Activated CD4-positive, alpha-beta memory T cell treated with anti-CD3 and anti-CD28 coated beads for 36 hours (primary cell): ENCODE measurements at regions not wholly inside any gene's neighbourhood (a gene's known extent, or its start where the extent isn't known, plus 50 kb on each side); places are given as distances from the start of the nearest gene placed in this dataset.

Experiments used
- CTCF ChIA-PET: fragments of 350-600 bp; sonication (Branson Sonifier 250); formaldehyde crosslinking; loops from one replicate; lab custom pipeline; 2021; ENCODE audit warnings: antibody characterized with exemption, inconsistent platforms; lab: Charles Lee
- POLR2A ChIA-PET: fragments of 350-600 bp; sonication (Branson Sonifier 250); formaldehyde crosslinking; loops from one replicate; lab custom pipeline; 2021; ENCODE audit warnings: antibody characterized with exemption; lab: Charles Lee
- DNase-seq: peaks from one replicate; pipeline ENCODE4 v3.0.0-alpha.2; 2020
- H3K27ac Mint-ChIP-seq: one replicate; pipeline ENCODE4 v1.8.0; 2021; ENCODE audit warnings: mixed read lengths
- H3K27me3 Mint-ChIP-seq: one replicate; pipeline ENCODE4 v1.8.0; 2021; ENCODE audit warnings: mixed read lengths
- H3K36me3 Mint-ChIP-seq: one replicate; pipeline ENCODE4 v1.8.0; 2021; ENCODE audit warnings: mixed read lengths
- H3K4me1 Mint-ChIP-seq: one replicate; pipeline ENCODE4 v1.8.0; 2021; ENCODE audit warnings: low read depth, mixed read lengths
- H3K4me3 Mint-ChIP-seq: one replicate; pipeline ENCODE4 v1.8.0; 2021; ENCODE audit warnings: mild to moderate bottlenecking, mixed read lengths
- H3K9me3 Mint-ChIP-seq: one replicate; pipeline ENCODE4 v1.8.0; 2021; ENCODE audit warnings: mixed read lengths
- intact Hi-C: fragments of 100-400 bp; cut with micrococcal nuclease; formaldehyde crosslinking; loops from one replicate; pipeline ENCODE4 v1.15.1; 2023

DNA sequence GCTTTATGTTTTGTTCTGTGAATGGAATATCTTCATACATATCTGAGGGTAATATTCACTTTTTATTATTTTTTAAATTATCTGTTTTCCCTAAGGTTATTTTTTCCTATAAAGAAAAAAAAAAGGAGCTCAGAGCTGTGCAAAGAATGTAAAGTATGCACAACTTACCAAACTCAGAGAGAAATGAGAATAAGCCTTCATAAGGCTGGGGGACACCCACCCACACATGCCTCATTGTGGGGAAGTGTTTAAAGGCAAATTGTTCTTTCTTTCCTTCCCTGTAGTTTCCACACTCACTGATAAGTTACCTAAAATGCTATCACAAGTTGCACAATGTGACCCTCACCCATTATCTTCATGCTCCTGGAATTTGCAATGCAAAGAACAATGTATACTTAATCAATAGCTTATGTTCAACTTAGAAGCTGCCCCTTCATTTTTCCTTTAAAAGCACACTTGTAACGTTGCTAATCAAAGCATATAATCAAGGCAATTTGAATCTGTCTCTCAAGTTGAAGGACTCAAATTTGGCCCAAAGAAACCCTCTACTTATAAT, 108.1 kb downstream of the GNAT3 start:
- peaks cover 7% of the 10 kb centered on the region for H3K9me3 Mint-ChIP-seq
- H3K4me3 Mint-ChIP-seq, result no peak overlapping the region
- H3K27ac Mint-ChIP-seq, result no peak overlapping the region
- intact Hi-C loops, result no loop called here
- CTCF ChIA-PET, result no interaction called here
- H3K36me3 Mint-ChIP-seq, result no peaks in the 10 kb centered on the region
- H3K4me1 Mint-ChIP-seq, result no peaks in the 10 kb centered on the region
- no peaks in the 10 kb centered on the region for H3K27me3 Mint-ChIP-seq
- POLR2A ChIA-PET, result no interaction called here
- no peak for DNase-seq

DNA sequence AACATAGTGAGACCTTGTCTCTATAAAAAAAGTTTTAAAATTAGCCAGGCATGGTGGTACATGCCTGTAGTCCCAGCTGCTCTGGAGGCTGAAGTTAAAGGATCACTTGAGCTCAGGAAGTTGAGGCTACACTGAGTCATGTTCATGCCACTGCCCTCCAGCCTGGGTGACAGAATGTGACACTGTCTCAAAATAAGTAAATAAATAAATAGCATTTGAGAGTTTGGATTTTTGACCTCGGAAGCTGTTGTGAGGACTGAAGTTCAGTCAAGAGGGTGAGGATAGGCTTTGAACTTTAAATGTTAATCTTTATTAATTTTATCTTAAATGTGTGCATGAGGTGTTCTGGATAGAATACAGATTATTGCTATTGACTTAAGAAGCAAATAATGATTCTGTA, 110.2 kb downstream of the GNAT3 start:
- peaks cover 2% of the 10 kb centered on the region for H3K9me3 Mint-ChIP-seq
- ChIA-PET POLR2A (no interaction called here), CTCF (no interaction called here)
- no peak overlapping the region for H3K27ac Mint-ChIP-seq
- no peak for DNase-seq
- no peaks in the 10 kb centered on the region for H3K4me1 Mint-ChIP-seq
- H3K4me3 Mint-ChIP-seq, result no peak overlapping the region
- intact Hi-C loops, result no loop called here
- no peaks in the 10 kb centered on the region for H3K27me3 Mint-ChIP-seq
- no peaks in the 10 kb centered on the region for H3K36me3 Mint-ChIP-seq

DNA sequence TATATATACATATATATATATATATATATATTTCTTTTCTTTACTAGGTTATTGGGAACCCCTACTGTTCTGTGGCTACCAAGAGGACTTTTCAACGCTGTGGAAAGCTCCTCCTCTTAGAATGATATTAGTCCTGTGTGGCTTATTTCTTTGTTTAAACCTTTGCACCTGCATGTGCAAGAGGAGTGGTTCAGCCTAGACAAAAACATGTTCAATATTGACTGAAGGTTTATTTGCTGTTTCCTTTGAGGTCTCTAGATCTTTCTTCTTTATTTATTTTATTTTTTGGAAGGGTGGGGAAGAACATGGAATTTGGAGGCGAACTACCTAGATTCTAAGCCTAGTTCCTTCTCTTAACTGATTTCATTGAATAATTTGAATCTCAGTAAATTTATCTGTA, 118.1 kb downstream of the GNAT3 start:
- Mint-ChIP-seq H3K27ac (no peak overlapping the region), H3K4me3 (no peak overlapping the region), H3K4me1 (no peaks in the 10 kb centered on the region), H3K36me3 (no peaks in the 10 kb centered on the region), H3K27me3 (no peaks in the 10 kb centered on the region), H3K9me3 (peaks cover 8% of the 10 kb centered on the region)
- intact Hi-C loops, result no loop called here
- no peak for DNase-seq
- ChIA-PET CTCF (no interaction called here), POLR2A (no interaction called here)

- Mint-ChIP-seq H3K9me3 (peaks cover 8% of the 10 kb centered on the region), H3K27ac (no peak overlapping the region), H3K4me1 (no peaks in the 10 kb centered on the region), H3K27me3 (no peaks in the 10 kb centered on the region), H3K36me3 (no peaks in the 10 kb centered on the region), H3K4me3 (no peak overlapping the region)
- intact Hi-C loops, result no loop called here
- POLR2A ChIA-PET, result no interaction called here
- no peak for DNase-seq
- CTCF ChIA-PET, result no interaction called here
Observed at GRCh38 chr7:80392229-80393169, 119.4 kb downstream of the GNAT3 start.

DNA sequence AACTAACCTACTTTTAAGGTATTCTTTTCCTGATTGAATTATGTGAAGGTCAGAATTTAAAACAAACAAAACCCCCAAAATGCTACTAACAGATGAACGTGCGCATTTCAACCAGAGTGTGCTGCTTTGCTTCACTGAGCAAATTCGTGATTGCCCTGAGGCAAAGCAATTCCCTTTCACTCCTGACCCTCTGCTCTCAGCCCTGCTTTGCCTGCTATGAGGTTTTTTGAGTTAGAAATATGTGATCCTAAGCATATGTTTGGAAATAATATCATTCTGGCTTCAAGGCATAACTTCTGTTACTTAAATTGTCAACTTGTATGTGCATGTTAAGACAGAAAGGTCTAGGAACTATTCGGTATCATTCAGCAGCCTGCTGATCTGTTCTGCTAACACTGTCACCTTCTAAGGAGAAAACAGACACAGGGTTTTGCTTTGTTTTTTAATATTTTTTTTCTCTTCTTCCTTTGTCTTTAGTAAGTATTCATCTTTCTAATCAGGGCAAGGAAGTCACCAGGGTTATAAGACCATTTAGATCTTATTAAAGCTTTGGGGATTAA, 124.2 kb downstream of the GNAT3 start:
- POLR2A ChIA-PET, result no interaction called here

DNA sequence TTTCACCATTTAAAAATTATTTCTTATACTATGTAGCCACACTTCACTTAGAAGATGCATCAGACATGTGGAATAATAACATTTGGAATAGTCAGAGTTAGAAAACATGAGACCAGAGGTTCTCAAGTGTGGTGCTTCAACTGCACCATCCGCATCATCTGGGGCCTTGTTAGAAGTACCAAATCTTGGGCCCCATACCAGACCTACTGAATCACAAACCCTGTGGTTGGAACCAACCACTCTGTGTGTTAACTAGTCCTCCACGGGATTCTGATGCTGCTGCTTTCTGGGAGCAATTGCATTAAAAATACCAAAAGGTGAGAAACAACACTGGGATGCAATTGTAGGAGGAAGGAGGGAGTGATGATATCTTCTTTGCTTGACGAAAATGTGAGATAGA, 125.2 kb downstream of the GNAT3 start:
- no peak overlapping the region for H3K4me3 Mint-ChIP-seq
- H3K9me3 Mint-ChIP-seq, result peaks cover 8% of the 10 kb centered on the region
- no peak overlapping the region for H3K27ac Mint-ChIP-seq
- H3K36me3 Mint-ChIP-seq, result no peaks in the 10 kb centered on the region
- intact Hi-C loops, result no loop called here
- no peaks in the 10 kb centered on the region for H3K4me1 Mint-ChIP-seq
- ChIA-PET POLR2A (no interaction called here), CTCF (no interaction called here)
- H3K27me3 Mint-ChIP-seq, result no peaks in the 10 kb centered on the region
- DNase-seq, result no peak

More for the DNA sequence above, 124.2 kb downstream of the GNAT3 start:
- intact Hi-C loops, result no loop called here
- no peaks in the 10 kb centered on the region for H3K36me3 Mint-ChIP-seq
- no peak overlapping the region for H3K4me3 Mint-ChIP-seq
- CTCF ChIA-PET, result no interaction called here
- no peak overlapping the region for H3K27ac Mint-ChIP-seq
- no peaks in the 10 kb centered on the region for H3K4me1 Mint-ChIP-seq
- H3K9me3 Mint-ChIP-seq, result peaks cover 8% of the 10 kb centered on the region
- H3K27me3 Mint-ChIP-seq, result no peaks in the 10 kb centered on the region
- no peak for DNase-seq

- CTCF ChIA-PET, result no interaction called here
- no peaks in the 10 kb centered on the region for H3K36me3 Mint-ChIP-seq
- no peak overlapping the region for H3K4me3 Mint-ChIP-seq
- H3K9me3 Mint-ChIP-seq, result peaks cover under 1% of the 10 kb centered on the region
- intact Hi-C loops, result no loop called here
- no peaks in the 10 kb centered on the region for H3K27me3 Mint-ChIP-seq
- no peak overlapping the region for H3K27ac Mint-ChIP-seq
- no peaks in the 10 kb centered on the region for H3K4me1 Mint-ChIP-seq
- no peak for DNase-seq
- POLR2A ChIA-PET, result no interaction called here
Observed at GRCh38 chr7:80385508-80385907, 126.4 kb downstream of the GNAT3 start.

- H3K27me3 Mint-ChIP-seq, result no peaks in the 10 kb centered on the region
- no peak overlapping the region for H3K4me3 Mint-ChIP-seq
- H3K4me1 Mint-ChIP-seq, result no peaks in the 10 kb centered on the region
- DNase-seq, result no peak
- peaks cover 13% of the 10 kb centered on the region for H3K9me3 Mint-ChIP-seq
- H3K27ac Mint-ChIP-seq, result no peak overlapping the region
- no peaks in the 10 kb centered on the region for H3K36me3 Mint-ChIP-seq
- CTCF ChIA-PET, result no interaction called here
- POLR2A ChIA-PET, result no interaction called here
- intact Hi-C loops, result no loop called here
Observed at GRCh38 chr7:80380957-80381356, 130.9 kb downstream of the GNAT3 start.

DNA sequence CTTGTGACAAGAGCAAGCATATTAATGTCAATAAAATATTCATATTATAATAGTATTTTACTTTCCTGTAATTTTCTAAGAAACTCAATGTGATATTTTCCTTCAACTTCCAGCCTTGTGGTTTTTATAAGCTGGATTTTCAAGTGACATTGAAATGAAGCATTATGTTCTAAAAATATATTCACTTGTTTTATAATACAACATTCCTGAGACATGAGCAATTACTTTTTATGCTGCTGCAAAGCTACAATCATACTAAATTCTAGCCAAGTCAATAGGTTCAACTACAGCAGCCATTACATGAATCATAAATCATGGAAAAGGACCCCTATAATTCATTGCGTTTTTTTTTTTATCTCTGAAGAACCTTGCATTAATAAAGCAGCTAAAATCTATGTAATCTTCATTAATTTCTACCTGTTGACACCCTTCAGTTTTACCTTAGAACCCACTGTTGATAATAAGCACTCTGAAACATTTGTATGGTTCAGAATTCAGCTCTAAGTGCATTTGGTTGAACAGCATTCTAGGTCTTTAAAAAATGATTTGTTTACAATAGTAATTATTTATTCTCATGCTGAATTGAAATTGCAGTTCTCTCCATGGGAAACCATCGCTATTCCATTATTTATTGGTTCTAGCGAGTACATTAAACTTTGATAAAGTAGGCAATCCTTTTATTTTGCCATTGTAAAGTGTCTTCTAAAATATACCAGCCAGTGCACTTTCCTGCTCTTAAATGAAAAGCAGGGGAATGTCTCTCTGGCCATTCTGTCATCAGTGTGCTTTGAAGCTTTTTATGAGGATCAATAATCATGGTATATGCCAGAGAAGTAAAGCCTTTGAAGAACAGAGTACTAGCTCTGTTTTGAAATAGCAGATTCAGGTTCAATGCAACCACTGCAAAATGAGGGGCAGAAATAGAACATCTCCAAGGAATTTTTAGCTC, 132.6 kb downstream of the GNAT3 start:
- DNase-seq, result no peak
- Mint-ChIP-seq H3K9me3 (peaks cover 13% of the 10 kb centered on the region), H3K27ac (no peak overlapping the region), H3K27me3 (no peaks in the 10 kb centered on the region), H3K4me1 (no peaks in the 10 kb centered on the region), H3K4me3 (no peak overlapping the region), H3K36me3 (no peaks in the 10 kb centered on the region)
- CTCF ChIA-PET, result no interaction called here
- POLR2A ChIA-PET, result no interaction called here
- intact Hi-C loops, result no loop called here

DNA sequence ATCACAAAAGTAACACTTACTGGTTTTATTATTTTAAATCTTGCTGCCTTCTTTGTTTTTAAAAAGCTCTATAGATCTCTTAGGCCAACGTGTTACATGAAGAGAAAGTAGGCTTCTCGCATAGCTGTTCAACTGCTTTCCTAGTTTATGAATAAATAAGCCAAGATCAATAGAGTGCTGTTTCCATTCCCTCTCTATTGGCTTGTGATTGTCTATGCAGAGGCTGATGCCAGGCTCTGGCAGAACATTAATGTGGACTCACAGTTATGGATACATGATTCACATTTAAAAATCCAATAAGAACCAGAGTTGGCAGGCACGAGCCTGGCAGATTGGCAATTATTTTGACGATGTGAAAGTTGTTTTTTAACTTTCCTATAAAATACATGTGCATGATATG, 137.5 kb downstream of the GNAT3 start:
- Mint-ChIP-seq H3K4me3 (no peak overlapping the region), H3K36me3 (no peaks in the 10 kb centered on the region), H3K27me3 (no peaks in the 10 kb centered on the region), H3K9me3 (peaks cover 14% of the 10 kb centered on the region), H3K27ac (no peak overlapping the region), H3K4me1 (no peaks in the 10 kb centered on the region)
- intact Hi-C loops, result no loop called here
- CTCF ChIA-PET, result no interaction called here
- no peak for DNase-seq
- POLR2A ChIA-PET, result no interaction called here

DNA sequence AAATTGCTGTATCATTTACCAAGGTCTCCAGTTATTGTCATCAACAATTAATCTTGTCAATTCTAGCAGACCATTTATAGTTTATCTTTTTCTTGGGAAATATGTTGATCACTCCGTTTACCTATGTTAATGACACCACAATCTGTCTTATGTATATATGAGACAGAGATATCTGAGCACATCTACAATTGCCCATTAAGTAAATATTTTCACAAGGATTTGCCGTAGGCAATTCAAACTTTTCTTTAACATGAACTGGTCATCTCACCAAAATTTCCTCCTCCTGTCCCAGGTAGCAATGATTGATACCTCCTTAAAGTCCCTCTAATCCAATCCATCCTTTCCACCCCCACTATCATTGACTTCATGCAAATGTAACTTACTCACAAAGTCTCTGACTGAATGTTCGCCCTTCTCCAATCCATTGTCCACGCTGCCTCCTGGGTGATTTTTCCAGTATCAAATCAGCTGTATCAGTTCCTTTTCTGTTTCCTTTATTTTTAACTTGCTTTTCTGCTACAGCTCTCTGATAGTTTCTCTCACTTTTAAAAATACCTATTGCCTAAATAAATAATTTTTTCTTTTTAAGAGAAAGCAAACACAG, 138.3 kb downstream of the GNAT3 start:
- ChIA-PET POLR2A (no interaction called here), CTCF (no interaction called here)
- no peaks in the 10 kb centered on the region for H3K4me1 Mint-ChIP-seq
- H3K4me3 Mint-ChIP-seq, result no peak overlapping the region
- H3K9me3 Mint-ChIP-seq, result peaks cover 15% of the 10 kb centered on the region
- intact Hi-C loops, result no loop called here
- no peak for DNase-seq
- H3K27ac Mint-ChIP-seq, result no peak overlapping the region
- H3K36me3 Mint-ChIP-seq, result no peaks in the 10 kb centered on the region
- no peaks in the 10 kb centered on the region for H3K27me3 Mint-ChIP-seq

DNA sequence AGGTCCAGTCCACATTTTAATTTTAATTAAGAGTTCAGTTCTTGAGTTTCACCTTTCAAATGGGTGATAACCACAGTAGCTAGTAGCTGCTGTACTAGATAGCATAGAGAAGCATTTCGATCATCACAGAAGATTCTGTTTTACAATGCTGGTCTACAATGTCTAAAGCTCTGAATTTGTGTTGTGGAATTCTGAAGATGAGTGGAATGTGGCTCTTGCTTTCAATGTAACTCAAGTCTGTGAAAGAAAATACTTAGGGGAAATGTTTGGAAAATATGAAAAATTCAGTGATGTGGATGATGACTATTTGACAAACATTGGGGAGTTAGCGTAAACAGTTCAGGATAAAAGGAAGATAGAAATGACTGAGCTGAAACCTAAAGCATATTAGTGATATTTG, 139.4 kb downstream of the GNAT3 start:
- intact Hi-C loops, result no loop called here
- Mint-ChIP-seq H3K36me3 (no peaks in the 10 kb centered on the region), H3K9me3 (peaks cover 13% of the 10 kb centered on the region), H3K4me1 (no peaks in the 10 kb centered on the region), H3K27me3 (no peaks in the 10 kb centered on the region), H3K4me3 (no peak overlapping the region), H3K27ac (no peak overlapping the region)
- ChIA-PET POLR2A (no interaction called here), CTCF (no interaction called here)
- no peak for DNase-seq
